Neural cell (in vitro differentiated cells): ENCODE measurements at regions not wholly inside any gene's neighbourhood (a gene's known extent, or its start where the extent isn't known, plus 50 kb on each side); places are given as distances from the start of the nearest gene placed in this dataset.

Experiments
- H2AFZ ChIP-seq: fragments of 200-600, 300-800 bp; sonication (generic), shearing (Covaris generic); 2 replicates; pipeline ENCODE4 v1.6.0; 2014; ENCODE audit warnings: low read depth, mild to moderate bottlenecking, antibody characterized with exemption, low read length, moderate library complexity
- H3F3A ChIP-seq: fragments of 200-600 bp; shearing (Covaris generic); 2 replicates; pipeline ENCODE4 v1.6.1; 2016; ENCODE audit warnings: mild to moderate bottlenecking, moderate library complexity, mixed read lengths, antibody characterized with exemption, low read length; ENCODE audit not compliant: insufficient read depth, poor library complexity, severe bottlenecking
- H3K27ac ChIP-seq: fragments of 200-600, 300-800 bp; sonication (generic), shearing (Covaris generic); 2 replicates; pipeline ENCODE4 v1.5.1; 2014; ENCODE audit warnings: mild to moderate bottlenecking, low read length, moderate library complexity
- H3K27me3 ChIP-seq: fragments of 300-800, 200-600 bp; sonication (generic), shearing (Covaris generic); 2 replicates; pipeline ENCODE4 v1.6.0; 2014; ENCODE audit warnings: mild to moderate bottlenecking, low read depth, low read length, moderate library complexity; ENCODE audit not compliant: insufficient read depth
- H3K36me3 ChIP-seq: fragments of 300-800, 200-600 bp; sonication (generic), shearing (Covaris generic); 2 replicates; pipeline ENCODE4 v1.5.1; 2014; ENCODE audit warnings: mild to moderate bottlenecking, antibody characterized with exemption, low read length, moderate library complexity; ENCODE audit not compliant: insufficient read depth
- H3K4me2 ChIP-seq: fragments of 300-800, 200-600 bp; sonication (generic), shearing (Covaris generic); 2 replicates; pipeline ENCODE4 v1.6.0; 2014; ENCODE audit warnings: mild to moderate bottlenecking, low read length
- H3K4me3 ChIP-seq: fragments of 300-800, 200-600 bp; sonication (generic), shearing (Covaris generic); 2 replicates; pipeline ENCODE4 v1.5.1; 2014; ENCODE audit warnings: mild to moderate bottlenecking, low read length, moderate library complexity
- H3K79me2 ChIP-seq: fragments of 200-600 bp; shearing (Covaris generic); replicated peaks from 2 replicates; pipeline ENCODE4 v1.6.0; 2014; ENCODE audit warnings: mild to moderate bottlenecking, low read length, moderate library complexity; ENCODE audit not compliant: insufficient read depth
- H3K9ac ChIP-seq: fragments of 300-800, 200-600 bp; sonication (generic), shearing (Covaris generic); 2 replicates; pipeline ENCODE4 v1.6.1; 2016; ENCODE audit warnings: mild to moderate bottlenecking, low read length, mixed read lengths
- H3K9me2 ChIP-seq: fragments of 200-600 bp; shearing (Covaris generic); 2 replicates; pipeline ENCODE4 v1.6.1; 2016; ENCODE audit warnings: mild to moderate bottlenecking, low read length, mixed read lengths; ENCODE audit not compliant: insufficient read depth
- H3K9me3 ChIP-seq: fragments of 200-600, 300-800 bp; sonication (generic), shearing (Covaris generic); 2 replicates; pipeline ENCODE4 v1.6.1; 2016; ENCODE audit warnings: mild to moderate bottlenecking, mixed run types, low read length, moderate library complexity, mixed read lengths
- H4K20me1 ChIP-seq: fragments of 200-600 bp; shearing (Covaris generic); 2 replicates; pipeline ENCODE4 v1.6.1; 2016; ENCODE audit warnings: mild to moderate bottlenecking, mixed run types; ENCODE audit not compliant: insufficient read depth
- EP300 ChIP-seq: fragments of 450-650 bp; conservative IDR thresholded peaks from 2 replicates; pipeline ENCODE4 v1.6.1; 2014; ENCODE audit warnings: antibody characterized with exemption, mild to moderate bottlenecking, moderate library complexity; ENCODE audit not compliant: poor library complexity, severe bottlenecking
- EZH2 ChIP-seq: fragments of 200-600, 300-800 bp; shearing (Covaris generic), sonication (generic); IDR thresholded peaks from 2 replicates; pipeline ENCODE4 v1.6.1; 2014; ENCODE audit warnings: antibody characterized with exemption, low read length, borderline replicate concordance, mild to moderate bottlenecking; ENCODE audit not compliant: insufficient read depth, poor library complexity, severe bottlenecking
- MXI1 ChIP-seq: fragments of 450-650 bp; conservative IDR thresholded peaks from 2 replicates; pipeline ENCODE4 v1.6.1; 2014; ENCODE audit warnings: antibody characterized with exemption, mild to moderate bottlenecking; ENCODE audit not compliant: poor library complexity, severe bottlenecking
- POLR2AphosphoS5 ChIP-seq: IDR thresholded peaks from 2 replicates; pipeline ENCODE4 v1.6.1; 2012
- RAD21 ChIP-seq: fragments of 450-650 bp; conservative IDR thresholded peaks from 2 replicates; pipeline ENCODE4 v1.6.1; 2014; ENCODE audit warnings: antibody characterized with exemption, mild to moderate bottlenecking, moderate library complexity
- SMC3 ChIP-seq: fragments of 450-650 bp; conservative IDR thresholded peaks from 2 replicates; pipeline ENCODE4 v1.6.1; 2014; ENCODE audit warnings: antibody characterized with exemption, mild to moderate bottlenecking, moderate library complexity; ENCODE audit not compliant: poor library complexity
- TAF1 ChIP-seq: IDR thresholded peaks from 2 replicates; pipeline ENCODE4 v1.6.1; 2012; ENCODE audit warnings: low read depth
- TF ChIP-seq, protein P1 (sequence below): IDR thresholded peaks from 2 replicates; pipeline ENCODE4 v1.6.1; 2012; ENCODE audit warnings: borderline replicate concordance
- TF ChIP-seq, protein P2 (sequence below): fragments of 450-650 bp; IDR thresholded peaks from 2 replicates; pipeline ENCODE4 v1.5.1; 2014; ENCODE audit warnings: antibody characterized with exemption, mild to moderate bottlenecking, moderate library complexity; ENCODE audit not compliant: poor library complexity, severe bottlenecking

DNA sequence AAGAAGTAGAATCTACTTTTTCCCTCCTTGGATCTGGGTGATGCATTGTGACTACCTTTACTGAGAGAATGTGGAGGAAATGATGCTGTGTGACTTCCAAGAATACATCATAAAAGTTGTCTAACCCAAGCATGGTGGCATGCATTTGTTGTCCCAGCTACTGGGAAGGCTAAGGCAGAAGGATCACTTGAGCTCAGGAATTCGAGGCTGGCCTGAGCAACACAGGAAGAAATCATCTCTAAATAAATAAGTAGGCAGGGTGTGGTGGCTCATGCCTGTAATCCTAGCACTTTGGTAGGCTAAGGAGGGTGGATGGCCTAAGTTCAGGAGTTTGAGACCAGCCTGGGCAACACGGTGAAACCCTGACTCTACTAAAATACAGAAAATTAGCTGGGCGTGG lies 143.2 kb upstream of the VLDLR start:
- H3F3A ChIP-seq: no peaks in the 10 kb centered on the region
- no peak overlapping the region for H3K9ac ChIP-seq
- TF ChIP-seq TAF1: no peak
- TF ChIP-seq MXI1: no peak
- TF ChIP-seq, protein P1, sequence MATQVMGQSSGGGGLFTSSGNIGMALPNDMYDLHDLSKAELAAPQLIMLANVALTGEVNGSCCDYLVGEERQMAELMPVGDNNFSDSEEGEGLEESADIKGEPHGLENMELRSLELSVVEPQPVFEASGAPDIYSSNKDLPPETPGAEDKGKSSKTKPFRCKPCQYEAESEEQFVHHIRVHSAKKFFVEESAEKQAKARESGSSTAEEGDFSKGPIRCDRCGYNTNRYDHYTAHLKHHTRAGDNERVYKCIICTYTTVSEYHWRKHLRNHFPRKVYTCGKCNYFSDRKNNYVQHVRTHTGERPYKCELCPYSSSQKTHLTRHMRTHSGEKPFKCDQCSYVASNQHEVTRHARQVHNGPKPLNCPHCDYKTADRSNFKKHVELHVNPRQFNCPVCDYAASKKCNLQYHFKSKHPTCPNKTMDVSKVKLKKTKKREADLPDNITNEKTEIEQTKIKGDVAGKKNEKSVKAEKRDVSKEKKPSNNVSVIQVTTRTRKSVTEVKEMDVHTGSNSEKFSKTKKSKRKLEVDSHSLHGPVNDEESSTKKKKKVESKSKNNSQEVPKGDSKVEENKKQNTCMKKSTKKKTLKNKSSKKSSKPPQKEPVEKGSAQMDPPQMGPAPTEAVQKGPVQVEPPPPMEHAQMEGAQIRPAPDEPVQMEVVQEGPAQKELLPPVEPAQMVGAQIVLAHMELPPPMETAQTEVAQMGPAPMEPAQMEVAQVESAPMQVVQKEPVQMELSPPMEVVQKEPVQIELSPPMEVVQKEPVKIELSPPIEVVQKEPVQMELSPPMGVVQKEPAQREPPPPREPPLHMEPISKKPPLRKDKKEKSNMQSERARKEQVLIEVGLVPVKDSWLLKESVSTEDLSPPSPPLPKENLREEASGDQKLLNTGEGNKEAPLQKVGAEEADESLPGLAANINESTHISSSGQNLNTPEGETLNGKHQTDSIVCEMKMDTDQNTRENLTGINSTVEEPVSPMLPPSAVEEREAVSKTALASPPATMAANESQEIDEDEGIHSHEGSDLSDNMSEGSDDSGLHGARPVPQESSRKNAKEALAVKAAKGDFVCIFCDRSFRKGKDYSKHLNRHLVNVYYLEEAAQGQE: no peak
- TF ChIP-seq RAD21: no peak
- TF ChIP-seq EP300: no peak
- TF ChIP-seq, protein P2, sequence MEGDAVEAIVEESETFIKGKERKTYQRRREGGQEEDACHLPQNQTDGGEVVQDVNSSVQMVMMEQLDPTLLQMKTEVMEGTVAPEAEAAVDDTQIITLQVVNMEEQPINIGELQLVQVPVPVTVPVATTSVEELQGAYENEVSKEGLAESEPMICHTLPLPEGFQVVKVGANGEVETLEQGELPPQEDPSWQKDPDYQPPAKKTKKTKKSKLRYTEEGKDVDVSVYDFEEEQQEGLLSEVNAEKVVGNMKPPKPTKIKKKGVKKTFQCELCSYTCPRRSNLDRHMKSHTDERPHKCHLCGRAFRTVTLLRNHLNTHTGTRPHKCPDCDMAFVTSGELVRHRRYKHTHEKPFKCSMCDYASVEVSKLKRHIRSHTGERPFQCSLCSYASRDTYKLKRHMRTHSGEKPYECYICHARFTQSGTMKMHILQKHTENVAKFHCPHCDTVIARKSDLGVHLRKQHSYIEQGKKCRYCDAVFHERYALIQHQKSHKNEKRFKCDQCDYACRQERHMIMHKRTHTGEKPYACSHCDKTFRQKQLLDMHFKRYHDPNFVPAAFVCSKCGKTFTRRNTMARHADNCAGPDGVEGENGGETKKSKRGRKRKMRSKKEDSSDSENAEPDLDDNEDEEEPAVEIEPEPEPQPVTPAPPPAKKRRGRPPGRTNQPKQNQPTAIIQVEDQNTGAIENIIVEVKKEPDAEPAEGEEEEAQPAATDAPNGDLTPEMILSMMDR: no peak
- no peak for TF ChIP-seq POLR2AphosphoS5
- TF ChIP-seq SMC3: no peak
- TF ChIP-seq EZH2: no peak
- no peaks in the 10 kb centered on the region for H3K79me2 ChIP-seq
- H3K27me3 ChIP-seq: no peaks in the 10 kb centered on the region
- H3K4me2 ChIP-seq: no peak overlapping the region
- no peak overlapping the region for H3K4me3 ChIP-seq
- H4K20me1 ChIP-seq: no peaks in the 10 kb centered on the region
- no peak overlapping the region for H3K27ac ChIP-seq
- H3K9me2 ChIP-seq: no peaks in the 10 kb centered on the region
- H3K9me3 ChIP-seq: no peaks in the 10 kb centered on the region
- no peak overlapping the region for H2AFZ ChIP-seq
- no peaks in the 10 kb centered on the region for H3K36me3 ChIP-seq

DNA sequence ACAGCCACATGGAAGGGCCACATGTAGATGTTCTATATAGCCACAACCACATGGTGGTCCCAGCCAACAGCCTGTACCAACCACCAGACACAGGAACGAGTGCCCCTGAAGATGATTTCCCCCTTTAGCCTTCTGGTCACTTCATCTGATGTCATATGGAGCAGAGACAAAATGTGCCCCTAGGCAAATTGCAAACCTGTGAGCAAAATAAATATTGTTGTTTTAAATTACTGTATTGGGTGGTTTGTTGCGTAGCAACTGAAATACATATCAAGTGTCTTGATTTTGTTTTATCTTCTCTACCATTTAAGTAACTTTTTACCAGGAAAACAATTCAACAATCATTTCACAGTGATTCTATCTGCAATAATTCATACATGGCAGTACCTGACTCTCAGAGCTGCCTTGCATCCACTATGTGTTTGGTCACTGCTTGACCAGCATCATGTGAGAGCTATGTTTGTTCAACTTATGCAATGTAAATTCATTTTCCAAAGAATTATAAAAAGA lies 142.5 kb upstream of the VLDLR start:
- Histone ChIP-seq H3K9me2 (no peaks in the 10 kb centered on the region), H3K4me2 (no peak overlapping the region), H3K27me3 (no peaks in the 10 kb centered on the region), H3K27ac (no peak overlapping the region), H2AFZ (no peak overlapping the region), H3K9ac (no peak overlapping the region), H3F3A (no peaks in the 10 kb centered on the region), H3K36me3 (no peaks in the 10 kb centered on the region), H3K79me2 (no peaks in the 10 kb centered on the region), H4K20me1 (no peaks in the 10 kb centered on the region), H3K9me3 (no peaks in the 10 kb centered on the region), H3K4me3 (no peak overlapping the region)
- no peak for TF ChIP-seq SMC3
- TF ChIP-seq TAF1: no peak
- no peak for TF ChIP-seq EP300
- TF ChIP-seq, protein P1: no peak
- no peak for TF ChIP-seq RAD21
- TF ChIP-seq MXI1: no peak
- TF ChIP-seq POLR2AphosphoS5: no peak
- TF ChIP-seq, protein P2: no peak
- TF ChIP-seq EZH2: no peak
